ENCODE measurements at regions not wholly inside any gene's neighbourhood (a gene's known extent, or its start where the extent isn't known, plus 50 kb on each side); places are given as distances from the start of the nearest gene placed in this dataset.

- no peak for TF ChIP-seq EZH2 (IDR thresholded peaks at IDR 0.05; ENCODE audit: insufficient read depth, poor library complexity, severe bottlenecking)
- TF ChIP-seq EZH2phosphoT487 (IDR thresholded peaks at IDR 0.05; ENCODE audit: insufficient read depth, low read depth) = no peak
Measured at GRCh38 chr12:124388038-124388671, 93.3 kb downstream of the RFLNA start.

All from GM23248 (cell line).